Activated CD8-positive, alpha-beta T cell treated with anti-CD3 and anti-CD28 coated beads for 36 hours (primary cell): ENCODE measurements at regions not wholly inside any gene's neighbourhood (a gene's known extent, or its start where the extent isn't known, plus 50 kb on each side); places are given as distances from the start of the nearest gene placed in this dataset.

Source experiments
- ATAC-seq: fragments of 200-7000 bp; cut with Tn5 transposase; one replicate; pipeline ENCODE4 v1.10.0; 2021; ENCODE audit warnings: mild to moderate bottlenecking, moderate library complexity
- CTCF ChIA-PET: fragments of 350-600 bp; sonication (Branson Sonifier 250); formaldehyde crosslinking; loops from one replicate; lab custom pipeline; 2021; ENCODE audit warnings: antibody characterized with exemption; lab: Charles Lee
- POLR2A ChIA-PET: fragments of 350-600 bp; sonication (Branson Sonifier 250); formaldehyde crosslinking; loops from one replicate; lab custom pipeline; 2021; ENCODE audit warnings: antibody characterized with exemption; lab: Charles Lee
- DNase-seq: peaks from one replicate; pipeline ENCODE4 v3.0.0-alpha.2; 2020
- H3K27ac Mint-ChIP-seq: one replicate; pipeline ENCODE4 v1.8.0; 2021; ENCODE audit warnings: mild to moderate bottlenecking, mixed read lengths
- H3K27me3 Mint-ChIP-seq: one replicate; pipeline ENCODE4 v1.8.0; 2021; ENCODE audit warnings: mixed read lengths
- H3K36me3 Mint-ChIP-seq: one replicate; pipeline ENCODE4 v1.8.0; 2021; ENCODE audit warnings: low read depth, mixed read lengths
- H3K4me1 Mint-ChIP-seq: one replicate; pipeline ENCODE4 v1.8.0; 2021; ENCODE audit warnings: low read depth, mixed read lengths
- H3K4me3 Mint-ChIP-seq: one replicate; pipeline ENCODE4 v1.8.0; 2021; ENCODE audit warnings: mild to moderate bottlenecking, moderate library complexity, mixed read lengths
- H3K9me3 Mint-ChIP-seq: one replicate; pipeline ENCODE4 v1.8.0; 2021; ENCODE audit warnings: mixed read lengths
- CTCF ChIP-seq: fragments of 200-600 bp; IDR thresholded peaks from one replicate; pipeline ENCODE4 v1.8.0; 2022; ENCODE audit warnings: antibody characterized with exemption, mild to moderate bottlenecking
- intact Hi-C: fragments of 100-400 bp; cut with micrococcal nuclease; formaldehyde crosslinking; loops from one replicate; pipeline ENCODE4 v1.10.0; 2022

DNA sequence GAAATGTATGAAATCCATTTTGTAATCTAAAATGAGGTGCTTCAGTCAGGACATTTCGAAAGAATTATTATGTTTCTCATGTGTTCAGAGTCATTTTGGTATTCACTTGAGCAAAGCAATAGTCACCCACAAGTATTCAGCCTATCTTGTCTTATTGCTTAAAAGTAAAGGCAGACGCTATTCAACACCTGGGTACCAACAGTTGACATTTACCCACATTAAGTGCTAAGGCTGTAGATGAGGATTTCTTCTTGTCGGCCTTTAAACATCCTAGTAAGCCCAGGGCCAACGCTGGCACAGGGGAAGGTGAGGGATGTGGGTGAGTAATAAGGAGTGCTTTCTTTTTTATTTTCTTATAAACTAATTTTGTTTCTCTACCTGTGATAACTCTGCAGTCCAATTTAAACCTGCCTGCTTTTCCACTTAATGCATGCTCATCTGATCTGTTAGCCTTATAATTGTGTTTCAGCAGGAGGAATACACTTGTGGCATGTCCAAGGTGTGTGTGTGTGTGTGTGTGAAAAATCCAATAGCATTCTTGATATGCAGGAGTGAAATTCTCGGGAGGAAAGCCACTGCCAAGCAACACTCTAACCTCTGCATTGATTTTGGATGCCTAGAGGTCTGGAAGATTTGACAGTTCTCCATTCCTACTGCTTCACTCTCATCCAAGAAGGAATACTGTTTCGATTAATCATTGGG is 252.0 kb downstream of the SOX4 start:
- Mint-ChIP-seq H3K27me3 (no peaks in the 10 kb centered on the region), H3K36me3 (no peaks in the 10 kb centered on the region), H3K4me1 (peaks cover 13% of the 10 kb centered on the region), H3K27ac (no peak overlapping the region), H3K9me3 (peaks cover 1% of the 10 kb centered on the region), H3K4me3 (no peak overlapping the region)
- CTCF ChIA-PET: interaction anchor here (1.0 kb wide), 1 partner anchor 817 kb away, joined by 3 read pairs; no protein-coding TSS in a partner anchor
- POLR2A ChIA-PET: no interaction called here
- intact Hi-C loops: no loop called here
- no peak for DNase-seq
- no peak for ATAC-seq
- TF ChIP-seq CTCF: no peak

DNA sequence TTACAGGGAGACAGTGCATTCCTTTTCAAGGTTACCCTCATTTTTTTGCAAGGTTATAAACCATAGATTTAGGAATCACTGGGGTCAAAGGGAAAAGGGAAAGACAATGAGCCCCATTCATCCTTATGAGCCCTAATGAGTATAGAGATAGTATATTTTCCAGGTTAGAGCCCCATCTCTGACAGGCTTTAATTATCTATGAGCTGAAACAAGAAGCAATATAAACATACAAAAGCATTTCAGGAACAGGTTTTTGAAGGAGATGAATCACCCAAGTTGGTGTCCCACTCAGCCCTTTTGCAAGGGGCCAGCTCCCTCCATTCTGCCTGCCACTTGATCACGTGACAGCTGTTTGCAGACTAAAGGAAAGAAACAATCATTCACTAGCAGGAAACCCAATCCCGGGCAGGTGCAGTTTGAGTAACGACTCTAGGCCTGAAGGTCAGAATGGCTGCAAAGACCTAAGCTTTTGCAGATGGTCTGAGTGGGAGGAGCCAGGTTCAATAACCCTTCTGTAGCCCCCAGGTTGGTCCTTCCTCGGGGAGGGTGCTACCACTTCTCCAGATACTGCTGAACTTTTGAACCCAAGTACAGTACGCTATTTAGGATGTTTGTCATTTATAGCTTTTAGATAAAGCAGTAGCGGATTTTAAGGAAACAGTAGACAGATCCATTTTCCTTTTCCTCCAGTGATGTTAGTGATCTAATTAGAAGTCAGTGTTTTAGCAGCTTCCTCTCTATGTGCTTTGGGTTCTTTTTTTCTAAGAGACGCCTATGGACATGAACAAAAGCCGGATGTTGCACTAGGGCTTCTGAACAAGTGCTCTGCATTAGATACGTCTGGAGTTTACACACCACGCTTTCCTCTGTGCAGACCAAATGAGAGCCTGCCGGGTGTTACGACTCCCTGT is 253.2 kb downstream of the SOX4 start:
- peak; percentile 92 for ATAC-seq
- POLR2A ChIA-PET: no interaction called here

GRCh38 chr6:21847711-21848480 is 254.3 kb downstream of the SOX4 start:
- no peaks in the 10 kb centered on the region for H3K9me3 Mint-ChIP-seq
- ChIA-PET CTCF (no interaction called here), POLR2A (no interaction called here)
- H3K36me3 Mint-ChIP-seq: no peaks in the 10 kb centered on the region
- H3K27me3 Mint-ChIP-seq: no peaks in the 10 kb centered on the region
- TF ChIP-seq CTCF: no peak
- no peak for DNase-seq
- peaks cover 13% of the 10 kb centered on the region for H3K4me1 Mint-ChIP-seq
- ATAC-seq: no peak
- peak overlapping the region; percentile 70 for H3K27ac Mint-ChIP-seq
- no peak overlapping the region for H3K4me3 Mint-ChIP-seq
- intact Hi-C loops: no loop called here

More for the DNA sequence above, 253.2 kb downstream of the SOX4 start:
- Mint-ChIP-seq H3K9me3 (peaks cover 1% of the 10 kb centered on the region), H3K4me3 (no peak overlapping the region), H3K36me3 (no peaks in the 10 kb centered on the region), H3K27me3 (no peaks in the 10 kb centered on the region), H3K4me1 (peaks cover 13% of the 10 kb centered on the region), H3K27ac (peak overlapping the region; percentile 70)
- peak; percentile 77 for DNase-seq
- no peak for TF ChIP-seq CTCF
- intact Hi-C loops: no loop called here
- CTCF ChIA-PET: interaction anchor here (1.0 kb wide), 1 partner anchor 818 kb away, joined by 3 read pairs; no protein-coding TSS in a partner anchor

- Mint-ChIP-seq H3K27me3 (no peaks in the 10 kb centered on the region), H3K4me3 (no peak overlapping the region), H3K36me3 (no peaks in the 10 kb centered on the region), H3K27ac (no peak overlapping the region), H3K9me3 (no peaks in the 10 kb centered on the region), H3K4me1 (peaks cover 13% of the 10 kb centered on the region)
- POLR2A ChIA-PET: no interaction called here
- CTCF ChIA-PET: no interaction called here
- DNase-seq: no peak
- no peak for TF ChIP-seq CTCF
- ATAC-seq: no peak
- intact Hi-C loops: no loop called here
Observed at GRCh38 chr6:21850691-21851090, 257.1 kb downstream of the SOX4 start.
